ENCODE measurements at regions not wholly inside any gene's neighbourhood (a gene's known extent, or its start where the extent isn't known, plus 50 kb on each side); places are given as distances from the start of the nearest gene placed in this dataset.

GRCh38 chr5:57335092-57335660 is 147.4 kb downstream of the ACTBL2 start:
- no peak for DNase-seq (ENCODE audit: low spot score)

- no peak for DNase-seq (ENCODE audit: low spot score)
Measured at GRCh38 chr5:57334475-57334874, 148.1 kb downstream of the ACTBL2 start.

DNA sequence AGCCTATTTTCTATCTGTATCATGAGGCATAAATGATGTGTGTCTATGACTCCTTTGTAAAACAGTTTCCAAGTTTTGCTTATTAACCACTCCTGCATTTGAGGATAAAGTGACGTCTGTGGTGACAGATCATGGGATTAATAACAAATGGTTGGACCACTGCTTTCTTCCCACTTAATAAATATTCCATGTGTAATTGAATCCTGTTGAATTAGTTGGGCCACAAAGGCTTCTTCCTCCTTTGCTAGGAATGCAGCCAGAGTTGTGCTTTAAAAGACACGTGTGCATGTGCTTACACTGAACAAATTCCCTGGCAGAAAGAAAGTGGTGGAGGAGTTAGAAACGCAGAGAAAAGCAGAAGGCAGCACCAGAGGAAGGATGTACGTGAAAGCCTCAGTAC is 150.2 kb downstream of the ACTBL2 start:
- no peak for DNase-seq (ENCODE audit: low spot score)

- peak; percentile 80 for DNase-seq (ENCODE audit: low spot score)
Measured at GRCh38 chr5:57327561-57328367, 153.9 kb downstream of the GPBP1 start.

- DNase-seq (ENCODE audit: low spot score) = no peak
Measured at GRCh38 chr5:57325678-57326397, 152.0 kb downstream of the GPBP1 start.

DNA sequence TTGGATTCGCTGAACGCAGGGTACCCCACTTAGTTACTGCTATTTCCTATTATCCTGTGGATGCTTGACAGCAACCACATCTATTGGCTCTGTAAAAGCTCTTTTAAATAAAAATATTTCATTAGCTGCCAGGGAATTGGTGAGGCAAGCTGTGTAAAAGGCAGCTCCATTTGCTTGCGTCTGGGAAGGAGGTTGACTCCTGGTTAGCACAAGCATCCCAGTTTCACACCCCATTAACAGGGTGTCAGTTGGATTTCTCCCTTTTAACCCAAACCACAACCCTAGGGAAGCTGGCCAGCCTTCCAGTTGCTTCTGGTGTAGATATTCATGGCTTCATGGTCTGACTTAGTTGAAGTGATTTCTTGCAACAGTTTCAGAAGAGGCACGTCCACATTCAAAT is 151.0 kb downstream of the GPBP1 start:
- DNase-seq (ENCODE audit: low spot score) = no peak

- DNase-seq (ENCODE audit: low spot score) = no peak
Measured at GRCh38 chr5:57324181-57324580, 150.3 kb downstream of the GPBP1 start.

DNA sequence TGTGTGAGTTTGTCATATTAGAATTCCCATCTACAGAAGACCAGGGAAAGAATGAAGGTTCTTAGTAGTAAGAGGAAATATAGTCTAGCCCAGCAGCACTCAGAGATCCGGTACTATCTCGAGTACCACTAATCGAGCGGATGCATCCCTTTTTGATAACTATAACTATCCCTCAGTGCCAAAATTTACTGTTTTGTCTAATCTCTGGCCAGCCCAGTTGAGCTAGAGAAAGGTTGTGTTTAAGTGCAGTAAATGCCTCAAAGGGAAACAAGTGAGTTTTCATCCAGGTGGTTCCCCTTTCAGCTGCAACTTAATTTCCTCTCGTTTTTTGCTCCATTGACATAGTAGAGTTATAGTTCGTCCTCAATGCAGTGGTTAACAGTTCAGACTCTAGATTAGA is 146.7 kb downstream of the GPBP1 start:
- DNase-seq (ENCODE audit: low spot score) = no peak

- DNase-seq (ENCODE audit: low spot score) = no peak
Measured at GRCh38 chr5:57319628-57320027, 145.8 kb downstream of the GPBP1 start.

DNA sequence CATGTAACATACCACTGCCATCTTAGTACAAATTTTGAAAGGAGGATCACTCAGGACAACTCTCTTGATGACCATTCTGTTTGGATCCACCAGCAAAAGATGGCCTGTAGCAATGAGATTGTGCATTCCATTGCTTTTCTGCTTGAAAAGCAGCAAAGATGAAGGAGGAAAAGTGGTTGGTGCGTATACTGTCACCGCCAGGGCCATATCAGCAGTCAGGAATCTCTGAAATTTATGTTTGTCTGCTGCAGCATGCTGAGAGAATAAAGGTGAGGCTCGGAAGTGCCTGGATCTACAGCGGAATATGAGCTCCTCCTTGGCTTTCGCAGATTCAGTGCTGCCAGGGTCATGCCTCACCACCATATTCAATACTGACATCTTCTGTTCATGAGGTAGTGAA is 144.4 kb downstream of the GPBP1 start:
- DNase-seq (ENCODE audit: low spot score) = no peak

GRCh38 chr5:57317341-57317740 is 143.5 kb downstream of the GPBP1 start:
- no peak for DNase-seq (ENCODE audit: low spot score)

DNA sequence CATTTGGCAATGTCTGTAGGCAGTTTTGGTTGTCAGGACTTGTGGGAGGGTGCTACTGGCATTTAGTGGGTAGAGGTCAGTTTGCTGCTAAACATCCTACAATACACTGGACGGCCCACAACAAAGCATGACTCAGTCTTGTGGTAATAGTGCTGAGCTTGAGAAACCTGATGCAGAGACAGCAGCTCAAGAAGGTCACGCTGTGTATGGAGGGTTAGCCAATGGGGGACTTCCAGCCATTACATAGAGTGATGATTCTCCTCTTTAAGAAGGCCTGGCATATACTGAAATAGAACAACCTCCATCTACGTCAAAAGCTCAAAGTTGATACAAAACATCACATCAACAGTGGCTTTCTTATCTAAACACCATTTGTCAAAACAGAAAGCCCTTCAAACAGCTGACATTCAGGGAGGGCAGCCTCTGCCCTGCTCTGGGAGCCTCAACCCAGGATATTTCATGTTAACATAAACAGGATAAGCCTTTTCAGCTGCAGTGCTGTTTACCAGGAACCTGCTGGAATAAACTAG is 143.0 kb downstream of the GPBP1 start:
- peak; percentile 47 for DNase-seq (ENCODE audit: low spot score)

DNA sequence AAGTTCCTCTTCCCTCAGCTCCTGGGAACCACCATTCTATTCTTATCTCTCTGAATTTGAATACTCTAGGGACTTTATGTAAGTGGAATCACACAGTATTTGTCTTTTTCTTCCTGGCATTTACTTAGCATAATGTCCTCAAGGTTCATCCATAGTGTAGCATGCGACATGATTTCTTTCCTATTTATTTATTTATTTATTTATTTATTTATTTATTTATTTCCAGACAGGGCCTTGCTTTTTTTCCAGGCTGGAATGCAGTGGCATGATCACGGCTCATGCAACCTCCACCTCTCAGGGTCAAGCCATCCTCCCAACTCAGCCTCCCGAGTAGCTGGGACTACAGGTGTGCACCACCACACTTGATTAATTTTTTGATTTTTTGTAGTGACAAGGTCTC is 142.1 kb downstream of the GPBP1 start:
- no peak for DNase-seq (ENCODE audit: low spot score)
